ENCODE measurements at regions not wholly inside any gene's neighbourhood (a gene's known extent, or its start where the extent isn't known, plus 50 kb on each side); places are given as distances from the start of the nearest gene placed in this dataset.

DNA sequence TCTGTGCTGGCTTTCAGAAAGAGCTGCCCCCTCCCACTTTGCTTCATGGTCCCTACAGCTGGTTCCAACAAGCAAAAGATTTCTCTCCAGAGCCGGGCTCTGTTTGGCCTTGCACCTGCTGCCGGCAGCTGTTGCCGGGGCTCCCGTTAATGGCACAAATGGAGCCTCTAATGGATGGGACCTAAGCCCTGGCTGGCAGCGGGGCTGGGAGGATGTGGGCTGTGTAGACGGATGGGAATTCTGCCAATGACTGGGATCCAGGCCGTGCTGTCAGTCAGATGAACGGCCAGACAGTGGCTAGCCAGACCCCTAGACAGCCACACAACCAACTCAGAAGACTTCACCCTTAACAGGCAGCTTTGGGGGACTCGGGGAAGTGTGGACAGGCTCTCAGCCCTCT is 88.0 kb downstream of the RPLP1 start:
- H3K27ac ChIP-seq, result no peak overlapping the region
- H3K36me3 ChIP-seq (replicated peaks in 1 of 2; ENCODE audit: insufficient read depth in 1 of 2, low read depth in 2 of 2), result no peaks in the 10 kb centered on the region
- H3K27me3 ChIP-seq, result no peaks in the 10 kb centered on the region
- DNase-seq, result no peak
- no peaks in the 10 kb centered on the region for H3K4me1 ChIP-seq
- intact Hi-C loops (cut with DNase I), result no loop called here
- no peak for TF ChIP-seq POLR2A (IDR thresholded peaks at IDR 0.05)
- TF ChIP-seq, protein P1, sequence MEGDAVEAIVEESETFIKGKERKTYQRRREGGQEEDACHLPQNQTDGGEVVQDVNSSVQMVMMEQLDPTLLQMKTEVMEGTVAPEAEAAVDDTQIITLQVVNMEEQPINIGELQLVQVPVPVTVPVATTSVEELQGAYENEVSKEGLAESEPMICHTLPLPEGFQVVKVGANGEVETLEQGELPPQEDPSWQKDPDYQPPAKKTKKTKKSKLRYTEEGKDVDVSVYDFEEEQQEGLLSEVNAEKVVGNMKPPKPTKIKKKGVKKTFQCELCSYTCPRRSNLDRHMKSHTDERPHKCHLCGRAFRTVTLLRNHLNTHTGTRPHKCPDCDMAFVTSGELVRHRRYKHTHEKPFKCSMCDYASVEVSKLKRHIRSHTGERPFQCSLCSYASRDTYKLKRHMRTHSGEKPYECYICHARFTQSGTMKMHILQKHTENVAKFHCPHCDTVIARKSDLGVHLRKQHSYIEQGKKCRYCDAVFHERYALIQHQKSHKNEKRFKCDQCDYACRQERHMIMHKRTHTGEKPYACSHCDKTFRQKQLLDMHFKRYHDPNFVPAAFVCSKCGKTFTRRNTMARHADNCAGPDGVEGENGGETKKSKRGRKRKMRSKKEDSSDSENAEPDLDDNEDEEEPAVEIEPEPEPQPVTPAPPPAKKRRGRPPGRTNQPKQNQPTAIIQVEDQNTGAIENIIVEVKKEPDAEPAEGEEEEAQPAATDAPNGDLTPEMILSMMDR (IDR thresholded peaks at IDR 0.05), result no peak
- 45 to 69% methylated on average over 5 to 9 of the region's 9 CpGs for WGBS, 2 donors
- H3K4me3 ChIP-seq, result no peak overlapping the region
- ATAC-seq, result no peak
- no peaks in the 10 kb centered on the region for H3K9me3 ChIP-seq

DNA sequence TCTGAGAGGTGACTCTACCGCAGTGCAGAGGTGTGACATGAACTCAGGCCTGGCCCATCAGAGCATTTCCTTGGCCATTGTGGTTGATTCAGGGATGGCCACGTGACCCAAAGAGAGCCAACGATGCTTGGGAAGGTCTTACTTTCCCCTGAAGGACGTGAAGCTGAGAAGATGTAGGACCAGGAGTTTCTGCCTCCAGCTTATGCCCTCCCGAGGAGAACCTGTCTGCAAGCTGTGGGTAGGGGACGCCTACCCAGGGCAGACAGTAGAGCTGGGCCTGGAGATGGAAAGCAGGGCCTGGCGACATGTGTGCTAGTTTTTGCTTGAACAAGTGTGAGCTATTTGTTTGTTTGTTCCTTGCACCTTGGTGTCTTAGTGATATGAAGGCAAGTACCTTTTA is 89.4 kb downstream of the RPLP1 start:
- Histone ChIP-seq H3K4me3 (no peak overlapping the region), H3K4me1 (no peaks in the 10 kb centered on the region), H3K27ac (no peak overlapping the region), H3K36me3 (replicated peaks in 1 of 2; ENCODE audit: insufficient read depth in 1 of 2, low read depth in 2 of 2) (no peaks in the 10 kb centered on the region), H3K9me3 (no peaks in the 10 kb centered on the region), H3K27me3 (no peaks in the 10 kb centered on the region)
- ATAC-seq, result no peak
- DNase-seq, result no peak
- intact Hi-C loops (cut with DNase I), result no loop called here
- no peak for TF ChIP-seq POLR2A (IDR thresholded peaks at IDR 0.05)
- TF ChIP-seq, protein P1 (IDR thresholded peaks at IDR 0.05), result no peak
- 78 to 86% methylated on average over 7 of the region's 7 CpGs for WGBS, 2 donors

DNA sequence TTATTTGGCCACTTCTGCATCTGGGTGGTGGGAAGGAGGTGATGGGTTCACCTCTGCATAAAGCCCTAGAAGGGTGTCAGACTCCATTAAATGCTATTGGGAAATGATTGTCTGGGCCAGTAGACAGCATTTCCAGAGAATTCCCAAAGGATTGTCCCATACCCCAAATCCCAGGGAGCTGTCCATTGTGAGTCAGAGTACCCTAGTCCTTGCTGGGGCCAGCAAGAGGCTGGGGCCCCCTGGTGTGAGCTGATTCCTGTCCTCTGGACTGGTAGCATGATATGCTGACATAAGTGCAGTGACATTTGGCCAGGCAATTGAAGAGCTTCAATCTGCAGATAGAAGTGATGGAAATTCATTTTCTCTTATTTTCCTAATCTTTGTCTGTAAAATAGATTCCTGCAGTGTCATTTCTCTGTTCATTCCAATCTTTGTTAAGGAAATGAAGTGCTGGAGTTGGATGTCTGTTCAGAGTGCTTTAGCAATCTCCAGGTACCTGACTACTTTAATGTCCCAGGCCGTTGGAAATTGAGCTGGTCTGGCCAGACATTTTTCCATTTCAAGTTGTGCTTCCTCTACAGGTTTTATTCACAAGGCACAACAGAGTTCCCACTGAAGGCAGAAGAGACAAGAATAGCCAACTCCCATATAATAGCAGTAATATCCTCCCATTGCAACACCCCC is 91.2 kb downstream of the RPLP1 start:
- H3K27me3 ChIP-seq, result no peaks in the 10 kb centered on the region

DNA sequence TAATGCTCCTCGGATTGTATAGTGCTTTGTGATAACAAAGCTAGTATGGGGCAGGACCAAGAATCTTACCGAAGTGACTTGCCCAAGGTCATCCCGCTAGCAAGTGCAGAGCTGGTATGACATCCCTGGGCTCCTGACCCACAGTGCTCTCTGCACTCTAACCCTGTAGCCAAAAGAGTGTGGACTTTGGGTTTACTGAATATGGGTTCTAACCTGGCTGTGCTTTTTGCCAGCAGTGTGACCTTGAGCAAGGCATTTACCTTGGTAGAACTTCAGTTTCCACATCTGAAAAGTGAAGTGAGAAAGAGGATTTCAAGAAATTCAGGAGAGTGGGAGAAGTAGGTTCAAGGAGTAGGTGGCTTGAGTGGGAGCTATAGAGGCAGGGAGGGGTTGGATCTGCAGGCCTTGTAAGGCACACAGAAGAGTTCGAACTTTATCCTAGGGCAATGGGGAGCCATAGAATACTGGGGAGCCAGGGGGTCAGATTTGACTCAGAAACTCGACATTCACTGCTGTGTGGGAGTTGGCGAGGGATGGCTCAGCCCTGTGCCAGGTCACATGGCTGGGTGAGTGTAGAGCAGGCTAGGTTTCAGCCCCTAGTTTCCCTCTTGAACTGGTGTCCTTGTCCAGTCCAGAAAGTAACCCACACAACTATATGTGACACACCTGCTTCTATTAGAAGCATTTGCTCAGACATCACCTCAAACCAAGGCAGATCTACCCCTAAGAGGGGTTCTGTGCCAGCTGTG is 91.9 kb downstream of the RPLP1 start:
- DNase-seq (no peak), ATAC-seq (no peak)
- Histone ChIP-seq H3K4me3 (no peak overlapping the region), H3K27me3 (no peaks in the 10 kb centered on the region), H3K36me3 (replicated peaks in 1 of 2; ENCODE audit: insufficient read depth in 1 of 2, low read depth in 2 of 2) (no peaks in the 10 kb centered on the region), H3K9me3 (no peaks in the 10 kb centered on the region), H3K4me1 (no peaks in the 10 kb centered on the region), H3K27ac (no peak overlapping the region)
- WGBS, 2 donors, result 48 to 56% methylated on average over 6 of the region's 6 CpGs
- no peak for TF ChIP-seq POLR2A (IDR thresholded peaks at IDR 0.05)
- TF ChIP-seq, protein P1 (IDR thresholded peaks at IDR 0.05), result no peak
- intact Hi-C loops (cut with DNase I), result no loop called here

More for the DNA sequence above, 91.2 kb downstream of the RPLP1 start:
- ATAC-seq, result no peak
- DNase-seq, result no peak
- H3K36me3 ChIP-seq (replicated peaks in 1 of 2; ENCODE audit: insufficient read depth in 1 of 2, low read depth in 2 of 2), result no peaks in the 10 kb centered on the region
- intact Hi-C loops (cut with DNase I), result no loop called here
- no peak overlapping the region for H3K4me3 ChIP-seq
- no peaks in the 10 kb centered on the region for H3K4me1 ChIP-seq
- TF ChIP-seq, protein P1 (IDR thresholded peaks at IDR 0.05), result no peak
- no peak for TF ChIP-seq POLR2A (IDR thresholded peaks at IDR 0.05)
- 58 to 63% methylated on average over 1 of the region's 1 CpG for WGBS, 2 donors
- no peak overlapping the region for H3K27ac ChIP-seq
- H3K9me3 ChIP-seq, result no peaks in the 10 kb centered on the region
